ENCODE measurements at regions not wholly inside any gene's neighbourhood (a gene's known extent, or its start where the extent isn't known, plus 50 kb on each side); places are given as distances from the start of the nearest gene placed in this dataset.

DNA sequence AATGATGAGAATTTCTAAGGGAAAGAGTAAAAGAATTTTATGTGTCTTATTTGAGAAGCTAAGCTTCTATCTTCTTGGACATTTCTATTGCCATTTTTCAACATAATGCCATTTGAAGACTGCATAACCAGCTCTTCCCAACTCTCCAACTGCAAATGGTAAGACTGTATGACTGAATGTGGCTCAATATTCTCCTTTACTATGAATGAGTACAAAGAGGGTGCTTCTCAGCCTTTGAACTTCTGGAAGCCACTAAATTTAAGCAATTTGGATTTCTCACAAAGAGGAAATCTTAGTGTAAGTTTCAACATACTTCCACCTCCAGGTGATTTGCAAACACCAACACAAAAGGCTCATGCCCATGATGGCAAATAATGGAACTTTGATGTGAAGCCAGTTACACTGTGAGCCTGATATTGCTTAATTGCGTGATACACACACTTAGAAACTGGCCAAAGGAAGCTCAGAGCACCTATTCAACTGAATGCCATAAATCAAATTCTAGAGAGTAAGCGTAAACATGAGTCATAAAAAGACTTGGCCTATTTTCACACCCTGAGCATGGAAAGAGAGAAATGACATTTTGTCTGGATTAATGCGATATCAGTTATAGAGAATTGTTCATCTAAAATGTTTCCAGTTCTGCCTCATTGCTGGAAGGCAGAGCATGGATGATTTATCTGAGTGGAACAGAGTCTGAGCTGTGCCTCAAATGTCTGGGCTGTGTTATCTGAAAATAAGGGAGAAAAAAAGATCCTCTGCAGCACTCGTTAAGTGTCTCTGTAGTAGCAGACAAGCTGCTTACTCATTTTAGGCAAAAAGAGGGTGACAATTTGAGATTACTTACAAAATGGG, 145.3 kb downstream of the PLK2 start:
- Histone ChIP-seq H3K4me3 (ENCODE audit: low read depth in 1 of 3, low read length in 3 of 3) (no peak overlapping the region), H3K27ac (ENCODE audit: low read depth in 1 of 2, low read length in 2 of 2) (no peak overlapping the region), H3K9me3 (ENCODE audit: control insufficient read depth in 4 of 4, low read length in 3 of 4) (no peaks in the 10 kb centered on the region), H3K27me3 (ENCODE audit: control insufficient read depth in 4 of 4, insufficient read depth in 4 of 4, low read length in 3 of 4) (no peaks in the 10 kb centered on the region), H3K4me1 (ENCODE audit: control insufficient read depth in 4 of 4, insufficient read depth in 4 of 4, low read length in 3 of 4) (no peaks in the 10 kb centered on the region), H3K9ac (ENCODE audit: low read depth in 1 of 2, low read length in 2 of 2) (no peak overlapping the region), H3K36me3 (ENCODE audit: control insufficient read depth in 4 of 4, insufficient read depth in 3 of 4, low read depth in 1 of 4, low read length in 3 of 4) (no peaks in the 10 kb centered on the region)
- no peak for DNase-seq (ENCODE audit: low spot score)
- 83% methylated on average over 4 of the region's 4 CpGs for WGBS
- TF ChIP-seq FOXA2 (IDR thresholded peaks at IDR 0.05) (no peak), EGR1 (IDR thresholded peaks at IDR 0.05; ENCODE audit: low read depth in 2 of 2) (no peak), REST (IDR thresholded peaks at IDR 0.05) (no peak), YY1 (IDR thresholded peaks at IDR 0.05) (no peak), JUND (IDR thresholded peaks at IDR 0.05) (no peak), NR2F2 (IDR thresholded peaks at IDR 0.05) (no peak)
- TF ChIP-seq, protein P1, sequence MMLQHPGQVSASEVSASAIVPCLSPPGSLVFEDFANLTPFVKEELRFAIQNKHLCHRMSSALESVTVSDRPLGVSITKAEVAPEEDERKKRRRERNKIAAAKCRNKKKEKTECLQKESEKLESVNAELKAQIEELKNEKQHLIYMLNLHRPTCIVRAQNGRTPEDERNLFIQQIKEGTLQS (IDR thresholded peaks at IDR 0.05): no peak

DNA sequence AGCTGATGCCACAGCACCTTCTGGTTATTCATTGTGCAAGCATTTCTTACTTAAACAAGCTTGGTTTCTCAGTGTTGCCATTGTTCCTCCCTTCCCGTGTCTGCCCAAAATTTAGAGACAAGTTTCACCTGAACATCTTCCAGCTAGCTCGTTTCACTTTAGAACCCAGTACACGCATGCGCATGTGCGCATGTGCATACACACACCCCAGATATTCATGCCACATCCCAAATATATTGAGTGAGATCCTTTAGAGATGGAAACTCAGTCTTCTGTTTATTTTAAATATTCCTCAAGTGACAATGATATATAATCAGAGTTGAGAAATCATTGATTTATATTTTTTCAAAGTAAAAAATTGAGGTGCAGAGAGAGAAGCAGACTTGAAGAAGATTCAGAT, 147.6 kb downstream of the PLK2 start:
- H3K9ac ChIP-seq (ENCODE audit: low read depth in 1 of 2, low read length in 2 of 2): no peak overlapping the region
- no peak overlapping the region for H3K4me3 ChIP-seq (ENCODE audit: low read depth in 1 of 3, low read length in 3 of 3)
- WGBS: 82% methylated on average over 5 of the region's 5 CpGs
- H3K36me3 ChIP-seq (ENCODE audit: control insufficient read depth in 4 of 4, insufficient read depth in 3 of 4, low read depth in 1 of 4, low read length in 3 of 4): no peaks in the 10 kb centered on the region
- no peak overlapping the region for H3K27ac ChIP-seq (ENCODE audit: low read depth in 1 of 2, low read length in 2 of 2)
- no peak for DNase-seq (ENCODE audit: low spot score)
- H3K9me3 ChIP-seq (ENCODE audit: control insufficient read depth in 4 of 4, low read length in 3 of 4): no peaks in the 10 kb centered on the region
- TF ChIP-seq, protein P2, sequence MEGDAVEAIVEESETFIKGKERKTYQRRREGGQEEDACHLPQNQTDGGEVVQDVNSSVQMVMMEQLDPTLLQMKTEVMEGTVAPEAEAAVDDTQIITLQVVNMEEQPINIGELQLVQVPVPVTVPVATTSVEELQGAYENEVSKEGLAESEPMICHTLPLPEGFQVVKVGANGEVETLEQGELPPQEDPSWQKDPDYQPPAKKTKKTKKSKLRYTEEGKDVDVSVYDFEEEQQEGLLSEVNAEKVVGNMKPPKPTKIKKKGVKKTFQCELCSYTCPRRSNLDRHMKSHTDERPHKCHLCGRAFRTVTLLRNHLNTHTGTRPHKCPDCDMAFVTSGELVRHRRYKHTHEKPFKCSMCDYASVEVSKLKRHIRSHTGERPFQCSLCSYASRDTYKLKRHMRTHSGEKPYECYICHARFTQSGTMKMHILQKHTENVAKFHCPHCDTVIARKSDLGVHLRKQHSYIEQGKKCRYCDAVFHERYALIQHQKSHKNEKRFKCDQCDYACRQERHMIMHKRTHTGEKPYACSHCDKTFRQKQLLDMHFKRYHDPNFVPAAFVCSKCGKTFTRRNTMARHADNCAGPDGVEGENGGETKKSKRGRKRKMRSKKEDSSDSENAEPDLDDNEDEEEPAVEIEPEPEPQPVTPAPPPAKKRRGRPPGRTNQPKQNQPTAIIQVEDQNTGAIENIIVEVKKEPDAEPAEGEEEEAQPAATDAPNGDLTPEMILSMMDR (IDR thresholded peaks at IDR 0.05; ENCODE audit: low read depth, low read length, missing input control): no peak
- no peak for TF ChIP-seq EGR1 (IDR thresholded peaks at IDR 0.05; ENCODE audit: low read depth in 2 of 2)
- no peak for TF ChIP-seq JUND (IDR thresholded peaks at IDR 0.05)
- TF ChIP-seq, protein P1 (IDR thresholded peaks at IDR 0.05): no peak
- TF ChIP-seq FOXA2 (IDR thresholded peaks at IDR 0.05): no peak
- H3K4me1 ChIP-seq (ENCODE audit: control insufficient read depth in 4 of 4, insufficient read depth in 4 of 4, low read length in 3 of 4): no peaks in the 10 kb centered on the region
- H3K27me3 ChIP-seq (ENCODE audit: control insufficient read depth in 4 of 4, insufficient read depth in 4 of 4, low read length in 3 of 4): no peaks in the 10 kb centered on the region

DNA sequence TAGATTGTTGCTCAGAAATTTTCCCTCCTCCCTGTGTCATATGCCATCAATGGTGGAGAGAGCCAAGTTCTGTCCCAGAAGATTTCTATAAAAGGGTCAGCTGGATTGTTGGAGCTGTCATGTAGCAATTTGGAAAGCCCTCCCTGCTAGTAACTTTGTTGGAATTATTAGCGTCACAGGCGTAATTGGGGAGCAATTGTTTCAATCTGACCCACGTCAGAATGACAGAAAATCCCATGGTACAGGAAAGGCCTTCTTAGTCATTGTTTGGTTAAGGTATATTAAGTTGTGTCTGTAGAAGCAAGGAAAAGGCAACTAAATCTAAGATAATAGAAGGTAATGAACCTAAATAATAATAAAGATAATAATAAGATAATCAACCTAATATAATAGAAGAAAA, 148.4 kb downstream of the PLK2 start:
- no peaks in the 10 kb centered on the region for H3K27me3 ChIP-seq (ENCODE audit: control insufficient read depth in 4 of 4, insufficient read depth in 4 of 4, low read length in 3 of 4)
- no peak overlapping the region for H3K4me3 ChIP-seq (ENCODE audit: low read depth in 1 of 3, low read length in 3 of 3)
- H3K9ac ChIP-seq (ENCODE audit: low read depth in 1 of 2, low read length in 2 of 2): no peak overlapping the region
- 90% methylated on average over 3 of the region's 3 CpGs for WGBS
- H3K4me1 ChIP-seq (ENCODE audit: control insufficient read depth in 4 of 4, insufficient read depth in 4 of 4, low read length in 3 of 4): no peaks in the 10 kb centered on the region
- H3K9me3 ChIP-seq (ENCODE audit: control insufficient read depth in 4 of 4, low read length in 3 of 4): no peaks in the 10 kb centered on the region
- TF ChIP-seq, protein P2 (IDR thresholded peaks at IDR 0.05; ENCODE audit: low read depth, low read length, missing input control): no peak
- no peak for TF ChIP-seq RXRA (IDR thresholded peaks at IDR 0.05)
- no peak for TF ChIP-seq REST (IDR thresholded peaks at IDR 0.05)
- TF ChIP-seq HNF4A (conservative IDR thresholded peaks at IDR 0.05): no peak
- no peak for TF ChIP-seq JUND (IDR thresholded peaks at IDR 0.05)
- no peak overlapping the region for H3K27ac ChIP-seq (ENCODE audit: low read depth in 1 of 2, low read length in 2 of 2)
- no peak for DNase-seq (ENCODE audit: low spot score)
- no peaks in the 10 kb centered on the region for H3K36me3 ChIP-seq (ENCODE audit: control insufficient read depth in 4 of 4, insufficient read depth in 3 of 4, low read depth in 1 of 4, low read length in 3 of 4)

All from liver (tissue), 8 donors.